Esophagus squamous epithelium (tissue), 5 donors: ENCODE measurements at regions not wholly inside any gene's neighbourhood (a gene's known extent, or its start where the extent isn't known, plus 50 kb on each side); places are given as distances from the start of the nearest gene placed in this dataset.

Source experiments
- DNase-seq: peaks from one replicate; lab custom pipeline; 2025; lab: John Stamatoyannopoulos, UW
- H3K27ac ChIP-seq, 4 donors: fragments of 200-600 bp; sonication (generic); one replicate each; pipeline ENCODE4 v1.5.1; 2016 to 2019; ENCODE audit warnings: mild to moderate bottlenecking in 1 of 4
- H3K27me3 ChIP-seq, 4 donors: fragments of 200-600 bp; sonication (generic); 1 replicate in 3 of 4; 2 replicates in 1 of 4; pipeline versions ENCODE4 v1.5.1 to v1.6.0; 2017 to 2021; ENCODE audit warnings: antibody characterized with exemption in 1 of 4
- H3K36me3 ChIP-seq, 3 donors: fragments of 200-600 bp; sonication (generic); one replicate each; pipeline ENCODE4 v1.5.1; 2016 to 2019
- H3K4me1 ChIP-seq, 3 donors: fragments of 200-600 bp; sonication (generic); one replicate each; pipeline ENCODE4 v1.5.1; 2017 to 2019
- H3K4me3 ChIP-seq, 4 donors: fragments of 200-600 bp; sonication (generic); 1 replicate in 3 of 4; 2 replicates in 1 of 4; pipeline ENCODE4 v1.5.1; 2016 to 2019; ENCODE audit warnings: mild to moderate bottlenecking in 2 of 4, moderate library complexity in 1 of 4
- H3K9me3 ChIP-seq, 3 donors: fragments of 200-600 bp; sonication (generic); one replicate each; pipeline ENCODE4 v1.5.1; 2016 to 2019
- CTCF ChIP-seq, 6 experiments: fragments of 450-650 bp in 4 of 6; fragments of 200-600 bp in 2 of 6; sonication (generic) in 2 of 6; IDR thresholded peaks; one replicate each; pipeline ENCODE4 v1.5.1; 2016 to 2019; ENCODE audit warnings: antibody characterized with exemption in 6 of 6, mild to moderate bottlenecking in 4 of 6, moderate library complexity in 4 of 6
- POLR2A ChIP-seq, 4 donors: fragments of 450-650 bp; IDR thresholded peaks; one replicate each; pipeline ENCODE4 v1.6.1; 2017; ENCODE audit warnings: antibody characterized with exemption in 4 of 4, mild to moderate bottlenecking in 4 of 4, moderate library complexity in 3 of 4
- WGBS, 2 donors: methylation state at CpG; one replicate each; pipeline ENCODE4 v1.1.5; 2018; 5-methylcytosine and 5-hydroxymethylcytosine counted together
- intact Hi-C: fragments of 100-400 bp; cut with DNase I; formaldehyde crosslinking; loops from one replicate; pipeline ENCODE4 v1.15.0; 2022
- donor health status: DM: yes; HTN: yes; CAD: no.

- intact Hi-C loops = no loop called here
- TF ChIP-seq POLR2A (IDR thresholded peaks at IDR 0.05) (no peak), CTCF (IDR thresholded peaks at IDR 0.05) (no peak)
- 88 to 93% methylated on average over 6 to 7 of the region's 7 CpGs for WGBS, 2 donors
- no peak for DNase-seq
- Histone ChIP-seq H3K27ac (no peak overlapping the region), H3K27me3 (no peaks in the 10 kb centered on the region), H3K36me3 (no peaks in the 10 kb centered on the region), H3K4me3 (no peak overlapping the region), H3K9me3 (no peaks in the 10 kb centered on the region), H3K4me1 (peaks cover 0 to 21% (median 11%) of the 10 kb centered on the region in 3 donors)
Measured at GRCh38 chr14:54186821-54187763, 209.7 kb upstream of the CDKN3 start.

GRCh38 chr14:54188064-54188666 is 208.6 kb upstream of the CDKN3 start:
- peaks cover 0 to 13% (median 8%) of the 10 kb centered on the region in 3 donors for H3K4me1 ChIP-seq
- H3K4me3 ChIP-seq = no peak overlapping the region
- H3K9me3 ChIP-seq = no peaks in the 10 kb centered on the region
- TF ChIP-seq POLR2A (IDR thresholded peaks at IDR 0.05) (no peak), CTCF (IDR thresholded peaks at IDR 0.05) (no peak)
- no peak overlapping the region for H3K27ac ChIP-seq
- intact Hi-C loops = no loop called here
- no peaks in the 10 kb centered on the region for H3K27me3 ChIP-seq
- no peak for DNase-seq
- WGBS, 2 donors = 90 to 91% methylated on average over 14 to 16 of the region's 16 CpGs
- H3K36me3 ChIP-seq = no peaks in the 10 kb centered on the region

GRCh38 chr14:54189333-54189732 is 207.5 kb upstream of the CDKN3 start:
- DNase-seq = no peak
- 64 to 72% methylated on average over 1 of the region's 1 CpG for WGBS, 2 donors
- no peak for TF ChIP-seq CTCF (IDR thresholded peaks at IDR 0.05)
- no peak for TF ChIP-seq POLR2A (IDR thresholded peaks at IDR 0.05)
- no peaks in the 10 kb centered on the region for H3K9me3 ChIP-seq
- H3K4me1 ChIP-seq = peaks cover 0 to 13% (median 8%) of the 10 kb centered on the region in 3 donors
- H3K36me3 ChIP-seq = no peaks in the 10 kb centered on the region
- intact Hi-C loops = no loop called here
- H3K27ac ChIP-seq = no peak overlapping the region
- no peaks in the 10 kb centered on the region for H3K27me3 ChIP-seq
- H3K4me3 ChIP-seq = no peak overlapping the region

- no peak overlapping the region for H3K27ac ChIP-seq
- TF ChIP-seq POLR2A (IDR thresholded peaks at IDR 0.05) (no peak), CTCF (IDR thresholded peaks at IDR 0.05) (no peak)
Measured at GRCh38 chr14:54189748-54190354, 207.0 kb upstream of the CDKN3 start.

More at GRCh38 chr14:54189748-54190354, 207.0 kb upstream of the CDKN3 start:
- intact Hi-C loops = no loop called here
- H3K4me1 ChIP-seq = peaks cover 0 to 13% (median 8%) of the 10 kb centered on the region in 3 donors
- H3K9me3 ChIP-seq = no peaks in the 10 kb centered on the region
- H3K36me3 ChIP-seq = no peaks in the 10 kb centered on the region
- H3K4me3 ChIP-seq = no peak overlapping the region
- no peaks in the 10 kb centered on the region for H3K27me3 ChIP-seq
- WGBS, 2 donors = 43 to 49% methylated on average over 4 of the region's 4 CpGs
- DNase-seq = no peak
